Endothelial cell of umbilical vein (primary cell): ENCODE measurements at regions not wholly inside any gene's neighbourhood (a gene's known extent, or its start where the extent isn't known, plus 50 kb on each side); places are given as distances from the start of the nearest gene placed in this dataset.

ENCODE experiments used
- POLR2A ChIP-seq: IDR thresholded peaks from 2 replicates; pipeline ENCODE4 v1.6.1; 2012; ENCODE audit warnings: low read depth, mild to moderate bottlenecking, control low read depth, low read length
- POLR2AphosphoS5 ChIP-seq: IDR thresholded peaks from 2 replicates; pipeline ENCODE4 v1.6.1; 2012; ENCODE audit warnings: low read depth, mild to moderate bottlenecking, control low read depth, low read length, moderate library complexity; ENCODE audit not compliant: insufficient read depth

DNA sequence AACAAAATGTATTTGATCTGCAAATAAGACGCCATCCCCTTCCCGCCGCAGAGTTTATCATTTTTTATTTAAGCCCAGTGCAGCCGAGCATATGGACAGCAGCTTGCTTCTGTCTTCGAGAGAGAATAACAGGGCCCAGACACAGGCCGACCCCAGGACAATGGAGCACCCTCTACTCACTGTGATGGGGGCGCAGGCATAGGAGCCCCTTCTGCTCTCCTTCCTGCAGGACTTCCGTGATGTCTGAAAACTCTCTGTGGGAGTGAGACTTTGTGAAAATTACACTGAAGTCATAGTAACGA is 134.8 kb downstream of the OAT start:
- TF ChIP-seq POLR2A, result no peak
- no peak for TF ChIP-seq POLR2AphosphoS5
